ENCODE measurements at regions not wholly inside any gene's neighbourhood (a gene's known extent, or its start where the extent isn't known, plus 50 kb on each side); places are given as distances from the start of the nearest gene placed in this dataset.

GRCh38 chr18:57913686-57914085, 110.6 kb upstream of the ATP8B1 start:
- no peak for TF ChIP-seq CTCF (IDR thresholded peaks at IDR 0.05; ENCODE audit: insufficient read depth, low read depth, low read length, missing control alignments)
- no peak overlapping the region for H3K4me3 ChIP-seq (ENCODE audit: low read depth, low read length)
- DNase-seq (ENCODE audit: low read depth), result no peak

- peak; percentile 63 for TF ChIP-seq CTCF (IDR thresholded peaks at IDR 0.05; ENCODE audit: insufficient read depth, low read depth, low read length, missing control alignments)
- DNase-seq (ENCODE audit: low read depth), result peak; percentile 20
- H3K4me3 ChIP-seq (ENCODE audit: low read depth, low read length), result no peak overlapping the region
These were observed 107.7 kb upstream of the ATP8B1 start for GRCh38 chr18:57910817-57911216.

GRCh38 chr18:57910134-57910533, 107.0 kb upstream of the ATP8B1 start:
- TF ChIP-seq CTCF (IDR thresholded peaks at IDR 0.05; ENCODE audit: insufficient read depth, low read depth, low read length, missing control alignments), result no peak

GRCh38 chr18:57909620-57910019, 106.5 kb upstream of the ATP8B1 start:
- no peak for DNase-seq (ENCODE audit: low read depth)
- TF ChIP-seq CTCF (IDR thresholded peaks at IDR 0.05; ENCODE audit: insufficient read depth, low read depth, low read length, missing control alignments), result no peak
- H3K4me3 ChIP-seq (ENCODE audit: low read depth, low read length), result no peak overlapping the region

More at GRCh38 chr18:57910134-57910533, 107.0 kb upstream of the ATP8B1 start:
- no peak for DNase-seq (ENCODE audit: low read depth)
- no peak overlapping the region for H3K4me3 ChIP-seq (ENCODE audit: low read depth, low read length)

GRCh38 chr18:57908092-57908491, 105.0 kb upstream of the ATP8B1 start:
- no peak for DNase-seq (ENCODE audit: low read depth)
- TF ChIP-seq CTCF (IDR thresholded peaks at IDR 0.05; ENCODE audit: insufficient read depth, low read depth, low read length, missing control alignments), result no peak
- H3K4me3 ChIP-seq (ENCODE audit: low read depth, low read length), result no peak overlapping the region

GRCh38 chr18:57907550-57907949, 104.4 kb upstream of the ATP8B1 start:
- no peak overlapping the region for H3K4me3 ChIP-seq (ENCODE audit: low read depth, low read length)
- TF ChIP-seq CTCF (IDR thresholded peaks at IDR 0.05; ENCODE audit: insufficient read depth, low read depth, low read length, missing control alignments), result no peak
- DNase-seq (ENCODE audit: low read depth), result no peak

- no peak for DNase-seq (ENCODE audit: low read depth)
- TF ChIP-seq CTCF (IDR thresholded peaks at IDR 0.05; ENCODE audit: insufficient read depth, low read depth, low read length, missing control alignments), result no peak
- H3K4me3 ChIP-seq (ENCODE audit: low read depth, low read length), result no peak overlapping the region
These were observed 103.7 kb upstream of the ATP8B1 start for GRCh38 chr18:57906852-57907251.
